ENCODE measurements at regions not wholly inside any gene's neighbourhood (a gene's known extent, or its start where the extent isn't known, plus 50 kb on each side); places are given as distances from the start of the nearest gene placed in this dataset.

DNA sequence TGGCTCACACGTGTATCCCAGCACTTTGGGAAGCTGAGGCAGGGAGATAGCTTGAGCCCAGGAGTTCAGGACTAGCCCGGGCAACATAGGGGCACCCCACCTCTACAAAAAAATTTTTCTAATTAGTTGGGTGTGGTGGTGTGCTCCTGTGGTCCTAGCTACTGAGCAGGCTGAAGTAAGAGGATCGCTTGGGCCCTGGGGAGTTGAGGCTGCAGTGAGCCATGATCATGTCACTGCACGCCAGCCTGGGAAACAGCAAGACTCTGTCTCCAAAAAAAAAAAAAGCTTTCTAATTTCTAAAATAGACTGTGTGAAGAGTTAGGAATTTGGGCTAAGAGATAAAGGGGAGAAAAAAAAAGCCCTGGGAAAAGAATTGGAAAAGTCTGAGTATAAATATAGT lies 51.9 kb upstream of the NAB1 start:
- DNase-seq (ENCODE audit: low read depth, low spot score): no peak
- ChIA-PET POLR2A (no interaction called here), CTCF (interaction anchor here (0.7 kb wide), 1 partner anchor 472 kb away, joined by 3 read pairs; no protein-coding TSS in a partner anchor)
- no peak overlapping the region for H3K27ac ChIP-seq (ENCODE audit: low read depth, low read length)
- TF ChIP-seq, protein P1, sequence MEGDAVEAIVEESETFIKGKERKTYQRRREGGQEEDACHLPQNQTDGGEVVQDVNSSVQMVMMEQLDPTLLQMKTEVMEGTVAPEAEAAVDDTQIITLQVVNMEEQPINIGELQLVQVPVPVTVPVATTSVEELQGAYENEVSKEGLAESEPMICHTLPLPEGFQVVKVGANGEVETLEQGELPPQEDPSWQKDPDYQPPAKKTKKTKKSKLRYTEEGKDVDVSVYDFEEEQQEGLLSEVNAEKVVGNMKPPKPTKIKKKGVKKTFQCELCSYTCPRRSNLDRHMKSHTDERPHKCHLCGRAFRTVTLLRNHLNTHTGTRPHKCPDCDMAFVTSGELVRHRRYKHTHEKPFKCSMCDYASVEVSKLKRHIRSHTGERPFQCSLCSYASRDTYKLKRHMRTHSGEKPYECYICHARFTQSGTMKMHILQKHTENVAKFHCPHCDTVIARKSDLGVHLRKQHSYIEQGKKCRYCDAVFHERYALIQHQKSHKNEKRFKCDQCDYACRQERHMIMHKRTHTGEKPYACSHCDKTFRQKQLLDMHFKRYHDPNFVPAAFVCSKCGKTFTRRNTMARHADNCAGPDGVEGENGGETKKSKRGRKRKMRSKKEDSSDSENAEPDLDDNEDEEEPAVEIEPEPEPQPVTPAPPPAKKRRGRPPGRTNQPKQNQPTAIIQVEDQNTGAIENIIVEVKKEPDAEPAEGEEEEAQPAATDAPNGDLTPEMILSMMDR (IDR thresholded peaks at IDR 0.05; ENCODE audit: low read depth, low read length): no peak
- H3K27me3 ChIP-seq (ENCODE audit: control insufficient read depth, insufficient read depth, low read length): no peaks in the 10 kb centered on the region
- no peak overlapping the region for H3K4me3 ChIP-seq (ENCODE audit: low read depth, low read length)
- no peaks in the 10 kb centered on the region for H3K9me3 ChIP-seq (ENCODE audit: control insufficient read depth, insufficient read depth, low read length)

DNA sequence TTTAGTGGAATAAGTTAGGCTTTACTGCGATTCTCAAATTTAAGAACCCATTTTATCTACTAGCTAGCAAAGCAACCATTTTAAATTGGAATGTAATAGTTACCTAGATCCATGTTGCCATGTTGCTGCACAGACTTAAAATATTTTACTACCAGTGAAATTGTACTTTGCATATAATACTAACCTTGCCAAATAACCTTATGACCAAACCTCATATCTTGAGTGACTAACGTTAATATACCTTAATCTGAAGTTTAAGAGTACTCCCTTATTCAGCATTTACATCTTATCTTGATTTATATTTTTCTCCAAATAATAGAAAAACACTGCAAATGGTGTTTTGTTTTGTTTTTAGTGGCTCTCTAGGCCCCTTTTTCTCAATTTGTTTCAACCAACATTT lies 50.3 kb upstream of the NAB1 start:
- Histone ChIP-seq H3K9me3 (ENCODE audit: control insufficient read depth, insufficient read depth, low read length) (no peaks in the 10 kb centered on the region), H3K4me3 (ENCODE audit: low read depth, low read length) (no peak overlapping the region), H3K27me3 (ENCODE audit: control insufficient read depth, insufficient read depth, low read length) (no peaks in the 10 kb centered on the region), H3K27ac (ENCODE audit: low read depth, low read length) (no peak overlapping the region)
- TF ChIP-seq, protein P1 (IDR thresholded peaks at IDR 0.05; ENCODE audit: low read depth, low read length): no peak
- POLR2A ChIA-PET: no interaction called here
- DNase-seq (ENCODE audit: low read depth, low spot score): no peak
- CTCF ChIA-PET: no interaction called here

DNA sequence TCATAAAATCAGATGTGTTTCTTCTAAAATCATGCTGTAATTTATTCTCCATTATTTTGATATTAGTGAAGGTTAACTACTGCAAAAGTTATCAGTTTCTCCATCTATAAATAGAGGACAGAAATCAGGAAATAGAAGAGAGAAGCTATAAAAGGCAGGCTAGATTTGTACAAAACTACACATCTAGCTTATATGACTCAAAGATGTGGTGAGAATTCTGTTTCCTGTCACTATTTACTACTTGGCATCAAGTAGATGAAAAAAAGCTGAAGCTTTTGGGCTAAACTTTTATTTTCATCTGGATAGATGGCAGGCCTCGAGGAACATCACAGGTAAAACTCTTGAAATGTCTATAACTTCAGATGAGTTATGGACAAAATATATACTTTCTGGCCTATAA lies 49.8 kb upstream of the NAB1 start:
- CTCF ChIA-PET: no interaction called here

More for the DNA sequence above, 49.8 kb upstream of the NAB1 start:
- TF ChIP-seq, protein P1 (IDR thresholded peaks at IDR 0.05; ENCODE audit: low read depth, low read length): no peak
- Histone ChIP-seq H3K9me3 (ENCODE audit: control insufficient read depth, insufficient read depth, low read length) (no peaks in the 10 kb centered on the region), H3K4me3 (ENCODE audit: low read depth, low read length) (no peak overlapping the region), H3K27me3 (ENCODE audit: control insufficient read depth, insufficient read depth, low read length) (no peaks in the 10 kb centered on the region), H3K27ac (ENCODE audit: low read depth, low read length) (no peak overlapping the region)
- no peak for DNase-seq (ENCODE audit: low read depth, low spot score)
- POLR2A ChIA-PET: no interaction called here
